ENCODE measurements at regions not wholly inside any gene's neighbourhood (a gene's known extent, or its start where the extent isn't known, plus 50 kb on each side); places are given as distances from the start of the nearest gene placed in this dataset.

GRCh38 chr12:73374360-73374759 lies 1102.2 kb downstream of the TRHDE start:
- TF ChIP-seq CTCF (IDR thresholded peaks at IDR 0.05; ENCODE audit: poor library complexity) (no peak), EZH2 (IDR thresholded peaks at IDR 0.05; ENCODE audit: borderline replicate concordance) (no peak), EZH2phosphoT487 (IDR thresholded peaks at IDR 0.05; ENCODE audit: low read depth, severe bottlenecking, unreplicated experiment) (no peak)

Measured in hepatocyte (in vitro differentiated cells).